Retinal pigment epithelial cell (primary cell): ENCODE measurements at regions not wholly inside any gene's neighbourhood (a gene's known extent, or its start where the extent isn't known, plus 50 kb on each side); places are given as distances from the start of the nearest gene placed in this dataset.

Experiments
- DNase-seq: peaks from one replicate; pipeline ENCODE4 v3.0.0-alpha.2; 2010; ENCODE audit warnings: low read depth
- H3K4me3 ChIP-seq: 2 replicates; pipeline ENCODE4 v1.5.1; 2011; ENCODE audit warnings: mild to moderate bottlenecking, low read length, control low read depth, moderate library complexity
- CTCF ChIP-seq: conservative IDR thresholded peaks from 2 replicates; pipeline ENCODE4 v1.5.1; 2011; ENCODE audit warnings: low read depth, low read length, control low read depth, inconsistent platforms

DNA sequence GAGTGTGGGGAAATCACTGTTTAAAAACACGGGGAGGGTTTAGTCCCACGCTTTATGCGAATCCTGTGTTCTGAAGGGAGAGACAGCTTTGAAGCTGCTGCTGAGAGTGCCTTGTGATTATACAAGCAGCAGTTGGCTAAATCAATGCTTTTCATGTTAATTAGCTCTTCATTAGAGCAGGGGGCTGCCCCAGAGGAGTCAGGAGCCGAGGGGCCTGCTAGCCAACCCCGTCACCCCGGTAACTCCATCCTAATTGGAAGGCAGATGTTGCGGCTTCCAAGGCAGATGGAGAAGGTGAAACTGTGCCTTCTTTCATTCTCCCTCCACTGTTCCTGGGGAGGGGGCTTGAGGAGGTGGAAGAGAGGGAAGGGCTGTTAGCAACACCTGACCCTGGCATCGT is 92.4 kb upstream of the ANKRD34C start:
- no peak for TF ChIP-seq CTCF
- no peak overlapping the region for H3K4me3 ChIP-seq
- DNase-seq, result no peak

DNA sequence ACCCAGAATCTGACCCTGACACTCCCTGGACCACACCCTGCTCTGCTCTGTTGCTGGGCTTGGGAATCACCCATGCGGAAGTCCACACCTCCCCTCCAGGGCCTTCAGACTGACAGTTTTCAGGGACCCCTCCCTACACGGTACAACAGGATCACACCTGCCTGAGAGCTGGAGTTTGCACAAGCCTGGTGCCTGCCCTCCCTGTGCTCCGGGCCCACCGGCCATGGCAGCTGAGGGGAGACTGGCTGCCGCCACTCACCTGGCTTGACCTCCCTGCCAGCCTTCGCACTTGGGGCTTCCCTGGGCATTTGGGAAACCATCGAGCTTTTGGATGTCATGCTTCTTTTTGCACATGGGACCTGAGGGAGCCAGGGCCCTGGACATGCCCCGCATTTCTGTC is 95.9 kb upstream of the ANKRD34C start:
- no peak for DNase-seq
- TF ChIP-seq CTCF, result no peak
- H3K4me3 ChIP-seq, result no peak overlapping the region

DNA sequence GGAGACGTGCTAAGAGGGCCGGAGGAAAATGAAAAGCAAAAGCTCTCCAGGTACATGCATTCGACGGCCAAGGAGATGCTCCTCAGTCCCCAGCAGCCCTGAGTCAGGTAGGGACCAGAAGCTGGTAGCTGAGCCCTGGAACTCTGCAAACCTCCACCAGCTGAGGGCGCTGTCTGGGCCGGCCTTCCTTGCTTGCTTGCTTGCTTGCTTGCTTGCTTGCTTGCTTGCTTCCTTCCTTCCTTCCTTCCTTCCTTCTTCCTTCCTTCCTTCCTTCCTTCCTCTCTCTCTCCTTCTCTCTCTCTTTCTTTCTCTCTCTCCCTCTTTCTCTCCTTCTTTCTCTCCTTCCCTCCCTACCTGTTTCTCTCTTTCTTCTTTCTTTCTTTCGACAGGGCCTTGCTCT is 94.6 kb upstream of the RASGRF1 start:
- TF ChIP-seq CTCF, result peak; percentile 44
- H3K4me3 ChIP-seq, result no peak overlapping the region
- DNase-seq, result no peak

DNA sequence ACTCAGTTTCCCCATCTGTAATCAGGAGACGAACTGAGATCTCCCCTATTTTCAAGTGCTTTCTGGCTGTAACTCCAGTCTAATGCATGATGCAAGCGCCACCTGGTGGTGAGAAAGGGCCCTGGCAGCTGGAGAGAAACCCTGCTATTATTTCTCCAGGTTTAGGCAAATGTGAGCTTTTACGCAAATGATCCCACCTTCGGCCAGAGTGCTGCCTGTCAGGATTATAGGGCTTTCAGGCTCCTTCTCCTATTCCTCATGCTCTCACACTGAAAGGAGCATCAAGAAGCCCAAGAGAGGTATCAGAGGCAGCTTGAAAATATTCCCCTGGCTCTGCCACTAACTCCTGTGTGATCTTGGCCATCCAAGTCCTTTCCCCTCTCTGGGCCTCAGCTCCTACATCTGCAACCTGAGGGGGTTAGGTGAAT is 93.9 kb upstream of the RASGRF1 start:
- DNase-seq, result no peak
- TF ChIP-seq CTCF, result peak; percentile 99

GRCh38 chr15:79180318-79180717 is 89.7 kb upstream of the RASGRF1 start:
- no peak for DNase-seq
- no peak for TF ChIP-seq CTCF
- no peak overlapping the region for H3K4me3 ChIP-seq

More for the DNA sequence above, 93.9 kb upstream of the RASGRF1 start:
- H3K4me3 ChIP-seq, result no peak overlapping the region

GRCh38 chr15:79179597-79179996 is 89.0 kb upstream of the RASGRF1 start:
- no peak overlapping the region for H3K4me3 ChIP-seq
- TF ChIP-seq CTCF, result no peak
- no peak for DNase-seq

DNA sequence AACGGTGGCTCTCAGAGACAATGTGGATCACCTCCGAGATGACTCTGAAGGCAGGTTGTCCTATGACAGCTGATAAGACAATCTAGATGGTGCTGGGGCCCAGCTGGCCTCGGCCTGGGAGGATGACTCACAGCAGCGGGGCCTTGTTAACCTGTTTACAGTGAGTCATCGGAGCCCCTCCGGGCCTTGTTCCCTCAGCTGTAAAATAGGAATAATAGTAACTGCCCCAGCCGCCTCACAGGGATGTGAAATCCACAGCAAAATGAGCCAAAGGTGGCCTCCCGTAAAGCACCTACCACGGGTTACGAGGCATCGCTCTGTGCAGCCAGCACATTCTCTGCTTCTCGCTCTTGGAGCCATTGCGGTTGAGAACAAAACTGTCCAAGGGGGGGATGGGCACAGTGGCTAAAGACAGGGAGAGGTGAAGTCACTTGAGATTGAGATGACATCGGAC is 88.6 kb upstream of the RASGRF1 start:
- TF ChIP-seq CTCF, result no peak
- no peak overlapping the region for H3K4me3 ChIP-seq
- peak; percentile 34 for DNase-seq
